GM19395 (cell line): ENCODE measurements at regions not wholly inside any gene's neighbourhood (a gene's known extent, or its start where the extent isn't known, plus 50 kb on each side); places are given as distances from the start of the nearest gene placed in this dataset.

Source experiments
- ATAC-seq: cut with Tn5 transposase; IDR thresholded peaks from one replicate; pipeline ENCODE4 v1.9.1; 2021; ENCODE audit warnings: mild to moderate bottlenecking, moderate library complexity; ENCODE audit not compliant: unreplicated experiment

DNA sequence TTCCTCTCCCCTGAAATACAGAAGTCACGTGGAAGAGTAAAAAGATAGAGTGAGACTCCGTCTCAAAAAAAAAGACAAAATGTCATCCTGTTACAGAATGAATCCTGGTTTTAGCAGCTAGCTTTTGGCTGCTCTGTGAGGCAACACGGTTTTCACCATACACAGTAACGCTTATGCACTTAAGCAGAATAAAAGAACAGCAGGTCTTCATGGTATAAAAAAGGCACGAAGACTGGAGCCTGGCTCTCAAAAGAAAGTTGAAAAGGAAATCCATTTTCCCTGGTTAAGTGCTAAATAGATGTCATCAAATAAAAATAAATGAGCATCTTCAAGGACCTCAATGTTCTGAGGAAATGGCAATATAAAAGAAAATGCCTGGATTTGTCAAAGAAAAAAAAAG, 444.1 kb downstream of the IPO8 start:
- ATAC-seq: no peak

DNA sequence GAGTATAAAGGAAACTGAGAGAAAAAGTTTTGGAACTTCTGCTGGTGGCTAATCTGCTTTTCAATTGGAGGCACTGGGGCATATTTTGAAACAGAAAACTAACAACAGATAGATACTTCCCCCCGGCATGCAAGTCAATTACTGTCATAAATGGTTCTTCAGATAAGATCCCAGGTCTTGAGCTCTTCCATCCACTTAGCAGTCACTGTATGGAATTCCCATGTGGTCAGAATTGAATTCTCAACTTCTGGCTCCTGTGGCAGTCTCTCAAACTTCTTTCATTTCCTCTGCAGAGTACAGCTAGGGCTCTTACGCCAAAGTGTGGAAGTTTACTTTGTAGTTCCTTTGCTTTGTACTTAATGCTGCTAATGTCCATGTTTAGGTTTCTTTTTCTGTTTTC, 452.2 kb downstream of the IPO8 start:
- no peak for ATAC-seq

DNA sequence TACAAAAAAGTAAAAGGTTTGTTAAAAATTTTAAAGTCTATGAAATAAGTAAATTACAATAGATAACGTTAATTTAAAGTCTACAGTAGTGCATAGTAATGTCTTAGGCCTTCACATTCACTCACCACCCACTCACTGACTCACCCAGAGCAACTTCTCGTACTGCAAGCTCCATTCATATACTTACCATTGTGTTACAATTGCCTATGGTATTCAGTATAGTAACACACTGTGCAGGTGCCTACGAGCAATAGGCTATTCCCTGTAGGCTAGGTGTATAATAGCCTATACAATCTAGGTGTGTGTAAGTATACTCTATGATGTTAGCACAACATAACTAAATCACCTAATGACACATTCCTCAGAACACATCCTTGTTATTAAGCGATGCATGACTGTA, 435.3 kb upstream of the TMTC1 start:
- ATAC-seq: no peak

DNA sequence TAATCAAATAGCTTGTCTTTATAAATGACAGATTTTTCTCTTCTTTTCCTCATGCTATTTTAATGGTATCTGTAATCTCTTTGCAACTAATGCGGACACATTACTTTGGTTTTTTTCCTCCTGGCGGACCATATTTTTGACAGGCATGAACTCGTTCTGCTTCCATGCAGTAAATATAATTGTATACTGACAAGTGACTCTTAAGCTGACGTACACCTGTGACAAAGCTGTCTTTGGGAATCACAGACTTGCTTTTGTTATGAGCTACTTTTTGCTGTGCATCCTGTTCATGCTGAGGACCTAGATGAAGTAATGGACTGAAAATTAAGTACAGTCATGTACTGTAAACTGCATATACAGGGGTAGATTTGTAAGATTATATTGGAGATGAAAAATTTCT, 434.3 kb upstream of the TMTC1 start:
- no peak for ATAC-seq

DNA sequence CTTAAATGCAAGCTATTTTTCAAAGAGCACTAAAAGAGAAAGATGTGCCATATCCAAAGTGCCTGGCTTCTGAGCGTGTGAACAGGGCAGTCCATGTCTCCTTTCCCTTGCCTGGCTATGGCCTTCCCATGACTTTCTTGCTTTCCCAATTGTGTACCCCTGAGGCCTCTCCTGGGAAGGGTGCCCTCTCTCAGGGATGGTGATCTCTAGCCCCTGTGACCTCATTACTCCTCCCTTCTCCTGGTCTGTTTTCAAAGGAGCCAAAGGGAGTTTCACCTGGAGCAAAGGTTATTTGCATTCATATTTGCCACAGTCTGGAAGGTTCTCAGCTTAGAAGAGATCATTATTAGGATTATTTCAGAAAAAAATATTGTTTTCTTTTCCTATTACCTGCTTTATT, 429.4 kb upstream of the TMTC1 start:
- no peak for ATAC-seq

DNA sequence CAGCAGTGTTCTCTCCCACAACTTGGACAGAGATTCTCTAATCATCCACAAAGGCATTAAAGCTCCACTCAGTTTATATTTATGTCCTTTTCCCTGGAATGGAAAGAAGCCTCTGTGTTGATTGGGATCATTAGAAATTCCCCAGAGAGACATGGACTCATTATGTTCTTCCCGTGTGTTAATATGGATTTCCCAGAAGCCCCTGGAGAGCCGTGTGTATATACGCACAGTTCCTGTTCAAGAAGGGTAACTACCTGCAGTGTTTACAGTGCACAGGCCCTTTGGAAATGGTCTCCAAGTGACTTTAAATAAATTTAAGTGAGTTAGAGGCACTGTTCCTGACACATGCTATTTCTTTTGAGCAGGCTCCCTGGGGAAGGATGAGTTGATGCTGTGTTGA, 428.0 kb upstream of the TMTC1 start:
- no peak for ATAC-seq

DNA sequence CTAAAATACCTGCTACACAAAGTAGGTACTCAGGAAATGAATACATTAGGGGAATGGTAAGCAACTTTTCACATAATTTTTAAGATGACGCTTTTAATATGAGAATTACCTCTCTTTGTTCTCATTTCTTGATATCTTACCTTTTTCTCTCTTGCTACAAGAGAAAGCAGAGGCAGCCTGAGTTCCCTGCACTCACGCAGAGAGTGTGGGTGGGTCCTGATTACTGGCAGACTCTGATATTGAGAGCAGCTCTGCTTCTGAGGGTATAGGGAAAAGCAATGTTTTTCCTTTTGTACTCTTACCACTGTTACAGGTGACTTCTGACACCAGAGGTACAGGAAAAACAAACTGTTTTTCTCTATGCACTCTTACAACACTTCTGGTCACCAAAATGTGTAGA, 420.2 kb upstream of the TMTC1 start:
- no peak for ATAC-seq

DNA sequence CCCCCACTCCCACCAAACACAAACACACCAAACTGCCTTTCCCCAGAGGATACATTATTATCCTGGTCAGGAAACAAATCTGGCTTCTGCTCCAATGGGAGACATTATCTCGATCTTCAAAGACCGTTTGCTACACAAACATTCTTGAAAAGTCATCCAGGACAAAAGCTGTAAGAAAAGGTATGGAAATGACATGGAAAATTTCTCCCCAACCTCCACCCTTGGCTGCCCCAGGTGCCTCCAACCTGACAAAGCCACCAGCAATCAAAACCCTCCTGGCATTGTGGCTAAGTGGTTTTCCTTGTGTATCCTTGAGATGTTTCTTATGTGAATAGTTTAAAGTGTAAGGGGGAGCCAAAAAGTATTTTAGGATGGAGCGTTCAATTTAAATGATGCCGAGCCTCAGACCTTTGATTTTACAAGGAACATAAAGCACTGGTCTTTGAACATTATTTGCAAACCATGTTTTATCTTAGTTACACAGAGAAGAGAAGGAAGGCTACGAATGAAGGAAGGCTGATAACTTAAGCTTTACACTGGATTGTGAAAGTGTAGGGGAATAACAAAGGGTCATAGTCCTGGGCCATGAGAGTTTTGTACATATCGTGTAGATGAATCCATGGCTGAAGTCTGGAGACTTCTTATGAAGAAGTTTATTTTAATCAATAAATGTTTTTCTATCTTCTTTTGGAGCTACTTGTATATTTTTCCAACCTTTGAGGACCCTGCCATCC, 418.9 kb upstream of the TMTC1 start:
- ATAC-seq: no peak

DNA sequence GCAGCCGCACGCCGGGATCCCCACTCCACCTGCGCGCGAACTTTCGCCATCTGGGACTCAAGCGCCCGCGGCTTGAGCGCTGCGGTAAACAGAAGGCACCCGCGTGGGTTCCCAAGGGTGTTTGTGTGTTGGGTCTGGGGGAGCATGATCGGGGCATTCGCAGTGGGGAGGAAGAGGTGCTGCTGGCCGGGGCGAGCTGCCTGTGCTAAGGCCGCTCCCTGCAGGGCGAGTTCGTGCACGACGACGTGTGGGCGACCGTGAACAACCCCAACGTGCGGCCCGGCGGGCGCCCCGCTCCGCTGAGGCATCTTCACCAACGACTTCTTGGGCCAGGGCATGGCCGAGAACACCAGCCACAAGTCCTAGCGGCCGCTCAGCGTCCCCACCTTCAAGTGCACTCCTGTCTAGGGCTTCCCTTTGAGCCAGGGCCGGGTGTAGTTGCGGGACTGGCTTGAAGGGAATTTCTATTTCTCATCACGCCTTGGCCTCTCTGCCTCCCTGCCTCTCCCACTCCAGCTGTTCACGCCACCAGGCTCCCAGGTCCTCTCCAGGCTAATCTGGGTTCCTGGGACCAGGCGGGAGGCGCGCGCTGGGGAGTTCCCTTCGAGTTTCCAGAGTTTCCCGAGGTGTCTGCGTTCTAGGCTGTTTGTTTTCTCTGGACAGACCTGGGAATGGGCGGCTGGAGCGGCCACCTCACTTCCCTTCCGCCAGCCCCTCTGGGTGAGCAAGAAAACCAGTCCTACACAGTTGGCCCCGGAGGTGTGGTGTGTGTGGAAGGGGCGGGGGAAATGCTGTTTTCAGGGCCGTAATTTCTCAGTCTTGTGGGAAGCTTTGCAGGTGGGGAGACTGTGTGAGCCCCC, 417.8 kb upstream of the TMTC1 start:
- ATAC-seq: no peak

DNA sequence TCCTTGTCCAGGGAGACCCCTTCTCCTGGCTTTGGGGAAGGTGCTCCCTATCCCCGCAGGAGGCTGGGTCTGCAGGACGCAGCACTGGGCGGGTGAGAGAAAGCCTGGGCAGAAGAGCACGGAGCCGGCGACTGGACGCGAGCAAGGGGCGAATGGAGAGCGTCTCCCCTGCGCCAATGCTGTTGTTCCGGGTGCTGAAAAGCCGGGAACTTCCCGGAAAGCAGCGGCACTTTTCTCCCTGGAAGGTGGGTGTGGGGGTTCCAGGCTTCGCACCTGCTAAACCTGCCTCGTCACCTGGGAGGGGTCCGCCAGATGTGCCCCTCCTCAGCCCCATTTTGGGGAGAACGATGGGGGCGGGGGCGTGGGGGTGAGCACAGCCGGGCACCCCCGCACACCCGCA, 417.1 kb upstream of the TMTC1 start:
- no peak for ATAC-seq

DNA sequence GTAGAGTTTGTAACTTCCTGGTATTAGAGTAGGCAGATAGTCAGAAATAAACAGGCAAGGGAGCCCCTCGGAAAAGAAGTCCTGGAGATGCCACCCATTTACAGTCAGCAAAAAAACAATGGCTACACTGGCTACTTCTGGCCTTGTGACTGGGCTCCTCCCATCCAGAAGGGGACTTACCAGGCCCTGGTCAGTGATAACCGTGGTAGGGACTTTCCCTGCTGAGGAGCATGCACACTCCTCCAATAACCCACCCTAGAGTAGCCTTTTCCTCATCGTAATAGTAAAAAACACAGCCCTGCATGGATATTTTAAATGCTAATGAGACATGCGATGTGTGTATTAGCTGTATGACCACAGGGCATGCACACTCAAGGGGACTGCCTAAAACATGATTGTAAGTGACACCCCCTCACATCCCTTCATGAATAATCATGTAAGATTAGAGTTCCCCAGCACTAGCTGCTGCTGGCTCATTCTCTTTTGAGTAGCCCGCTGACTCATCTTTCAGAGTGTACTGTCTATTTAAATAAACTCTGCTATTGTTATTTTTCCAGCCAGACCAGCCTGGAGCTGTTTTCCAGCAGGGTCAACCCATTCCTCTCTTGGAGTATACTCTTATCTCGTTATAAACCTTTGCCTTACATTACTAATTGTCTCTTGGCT, 413.8 kb upstream of the TMTC1 start:
- no peak for ATAC-seq

DNA sequence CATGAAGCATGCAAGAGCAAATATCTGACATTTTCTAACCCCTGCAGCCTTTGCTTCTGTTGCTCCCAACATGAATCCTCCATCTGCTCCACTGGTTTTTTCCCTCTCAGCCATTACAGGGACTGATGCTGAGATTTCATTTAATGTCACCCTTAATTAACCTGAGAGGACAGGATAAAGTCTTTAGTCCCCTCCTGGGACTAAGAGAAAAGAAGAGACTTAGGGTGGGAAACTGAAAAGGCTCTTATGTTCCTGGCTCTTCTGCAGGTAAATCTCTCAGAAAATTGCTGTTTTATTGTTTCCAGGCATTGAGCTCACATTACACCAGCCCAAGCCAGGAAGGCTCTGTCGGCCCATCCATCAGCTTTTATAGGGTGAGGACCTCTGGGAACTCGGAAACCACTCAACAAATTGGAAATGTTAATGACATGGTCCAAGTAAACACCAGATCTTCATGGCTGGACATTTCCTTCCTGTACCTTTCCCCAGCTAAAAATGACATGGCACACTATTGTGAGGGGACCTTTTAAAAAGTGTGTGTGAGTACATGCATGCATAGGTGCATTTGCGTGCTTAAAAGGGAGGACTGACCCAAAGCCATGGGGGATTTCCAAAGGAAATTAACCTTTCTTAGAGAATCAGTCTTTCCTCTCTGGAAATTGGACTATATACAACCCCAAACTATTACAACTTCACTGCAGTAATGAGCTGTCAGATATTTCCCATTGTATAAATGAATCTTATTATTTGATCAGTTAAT, 408.1 kb upstream of the TMTC1 start:
- no peak for ATAC-seq

DNA sequence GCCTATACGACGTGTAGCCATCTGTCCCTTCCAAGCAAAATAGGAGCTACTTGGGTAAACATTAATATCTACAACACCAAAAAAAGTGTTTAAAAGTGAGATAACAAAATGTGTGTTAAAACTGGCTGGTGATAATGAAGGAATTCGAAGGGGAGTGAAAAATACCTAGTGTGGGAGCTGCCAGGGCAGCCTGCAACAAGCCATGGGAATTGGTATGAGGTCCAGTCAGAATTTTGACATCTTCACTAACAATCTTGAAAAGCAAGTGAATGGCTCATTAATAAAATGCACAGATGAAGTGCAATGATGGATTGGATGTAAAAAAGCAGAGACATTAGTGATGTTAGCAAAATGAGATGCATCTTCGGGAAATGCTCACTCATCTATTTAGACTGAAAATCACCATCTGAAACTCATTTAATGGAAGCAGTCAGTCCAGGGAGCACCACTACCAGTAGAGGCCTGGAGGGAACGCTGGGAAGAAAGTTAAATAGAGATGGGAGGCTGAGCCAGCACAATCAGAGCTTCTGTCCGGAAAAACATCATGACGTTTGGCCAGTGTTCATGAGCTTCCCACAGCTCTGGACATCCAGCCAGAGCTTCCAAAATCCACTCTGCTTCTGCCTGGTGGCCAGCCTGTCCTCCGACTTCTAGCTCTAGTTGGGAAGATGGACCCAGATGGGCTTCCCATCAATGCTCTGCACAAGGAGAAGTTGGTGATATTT, 405.0 kb upstream of the TMTC1 start:
- no peak for ATAC-seq

DNA sequence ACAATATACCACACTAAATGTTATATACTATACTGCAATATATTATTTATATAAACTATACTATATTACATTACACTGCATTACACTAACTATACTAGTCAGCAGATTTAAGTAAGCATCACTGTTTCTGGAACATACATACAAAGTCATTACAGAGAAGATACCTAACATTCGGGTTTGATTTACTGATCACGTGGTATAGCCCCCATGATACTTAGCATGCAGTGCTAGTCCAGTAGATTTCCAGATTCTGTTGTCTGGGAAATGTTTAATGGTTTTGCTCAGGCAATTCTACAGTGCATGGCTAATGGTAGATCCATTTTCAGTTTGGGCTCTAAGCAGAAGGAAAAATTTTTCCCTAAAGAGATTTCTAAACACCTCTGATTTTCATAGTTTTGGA, 403.7 kb upstream of the TMTC1 start:
- no peak for ATAC-seq

DNA sequence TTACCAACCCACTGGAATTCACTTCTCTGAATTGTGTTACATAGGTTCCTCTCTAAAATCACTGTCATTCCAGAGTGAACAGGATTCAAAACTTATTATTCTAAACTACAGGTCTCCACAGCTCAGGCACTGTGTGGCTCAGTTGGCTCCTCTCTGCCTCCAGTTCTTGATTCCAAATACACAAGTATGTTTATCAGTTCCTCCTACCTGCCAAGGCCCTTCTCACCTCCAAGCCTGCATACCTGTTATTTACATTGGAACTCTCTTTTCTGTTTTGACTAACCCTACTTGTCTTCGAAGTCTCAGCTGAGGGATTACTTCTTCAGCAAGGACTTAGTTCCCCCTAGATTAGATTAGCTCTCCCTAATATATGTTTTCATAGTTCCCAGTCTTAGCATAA, 397.6 kb upstream of the TMTC1 start:
- no peak for ATAC-seq

DNA sequence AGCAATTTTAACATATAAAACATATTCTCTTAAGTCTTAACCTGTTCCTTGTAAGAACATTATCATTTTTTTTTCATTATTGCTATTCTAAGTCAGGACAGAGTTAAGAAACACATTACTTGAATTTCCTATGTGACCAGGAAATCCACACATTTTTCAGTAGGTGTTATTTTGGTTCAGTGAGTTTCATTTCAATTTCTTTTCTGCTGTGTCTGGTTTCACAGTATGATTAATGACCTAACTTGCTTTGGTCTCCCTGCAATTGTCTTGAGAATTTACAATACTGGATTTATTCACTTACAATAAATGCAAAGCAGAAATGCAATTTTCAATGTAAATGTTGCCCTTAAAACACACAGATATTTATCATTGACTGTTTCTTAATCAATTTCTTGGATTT, 396.9 kb upstream of the TMTC1 start:
- ATAC-seq: no peak

DNA sequence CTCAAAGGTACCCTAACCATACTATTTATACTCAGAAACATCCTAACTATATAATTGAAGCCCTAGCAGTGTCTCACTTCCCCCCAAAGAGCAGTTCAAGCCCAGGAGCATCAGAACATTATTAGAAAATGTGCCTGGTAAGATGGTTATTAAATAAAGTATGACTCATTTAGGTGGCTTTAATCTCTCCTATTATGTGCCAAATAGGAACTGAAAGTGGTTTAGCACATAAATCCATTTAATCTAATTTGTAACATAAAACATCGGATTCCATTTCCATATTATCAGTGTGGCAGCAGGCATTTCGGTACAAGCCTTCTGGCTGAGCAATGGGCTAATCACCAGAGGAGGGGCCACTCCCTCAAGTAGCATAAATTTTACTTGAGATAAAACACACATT, 395.2 kb upstream of the TMTC1 start:
- no peak for ATAC-seq

DNA sequence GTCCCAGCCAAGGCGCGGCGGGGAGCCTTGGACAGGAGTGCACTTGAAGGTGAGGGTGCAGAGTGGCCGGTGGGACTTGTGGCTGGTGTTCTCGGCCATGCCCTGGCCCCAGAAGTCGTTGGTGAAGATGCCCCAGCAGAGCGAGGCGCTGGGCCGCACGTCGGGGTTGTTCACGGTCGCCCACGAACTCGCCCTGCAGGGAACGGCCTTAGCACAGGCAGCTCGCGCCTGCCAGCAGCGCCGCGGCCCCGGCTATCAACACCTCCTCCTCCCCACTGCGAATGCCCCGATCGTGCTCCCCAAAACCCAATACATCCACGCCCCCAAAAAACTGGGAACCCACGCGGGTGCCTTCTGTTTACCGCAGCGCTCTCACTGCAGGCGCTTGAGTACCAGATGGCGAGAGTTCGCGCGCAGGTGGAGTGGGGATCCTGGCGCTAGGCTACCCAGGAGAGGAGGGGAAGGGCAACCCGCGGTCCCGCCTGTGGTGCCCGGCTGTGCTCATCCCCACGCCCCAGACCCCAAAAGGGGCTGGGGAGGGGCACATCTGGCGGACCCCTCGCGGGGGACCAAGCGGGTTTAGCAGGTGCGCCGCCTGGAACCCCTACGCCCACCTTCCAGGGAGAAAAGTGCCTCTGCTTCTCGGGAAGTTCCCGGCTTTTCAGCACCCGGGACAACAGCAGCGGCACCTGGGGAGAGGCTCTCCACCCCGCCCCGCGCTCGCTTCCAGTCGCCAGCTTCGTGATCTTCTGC, 386.3 kb upstream of the TMTC1 start:
- no peak for ATAC-seq

DNA sequence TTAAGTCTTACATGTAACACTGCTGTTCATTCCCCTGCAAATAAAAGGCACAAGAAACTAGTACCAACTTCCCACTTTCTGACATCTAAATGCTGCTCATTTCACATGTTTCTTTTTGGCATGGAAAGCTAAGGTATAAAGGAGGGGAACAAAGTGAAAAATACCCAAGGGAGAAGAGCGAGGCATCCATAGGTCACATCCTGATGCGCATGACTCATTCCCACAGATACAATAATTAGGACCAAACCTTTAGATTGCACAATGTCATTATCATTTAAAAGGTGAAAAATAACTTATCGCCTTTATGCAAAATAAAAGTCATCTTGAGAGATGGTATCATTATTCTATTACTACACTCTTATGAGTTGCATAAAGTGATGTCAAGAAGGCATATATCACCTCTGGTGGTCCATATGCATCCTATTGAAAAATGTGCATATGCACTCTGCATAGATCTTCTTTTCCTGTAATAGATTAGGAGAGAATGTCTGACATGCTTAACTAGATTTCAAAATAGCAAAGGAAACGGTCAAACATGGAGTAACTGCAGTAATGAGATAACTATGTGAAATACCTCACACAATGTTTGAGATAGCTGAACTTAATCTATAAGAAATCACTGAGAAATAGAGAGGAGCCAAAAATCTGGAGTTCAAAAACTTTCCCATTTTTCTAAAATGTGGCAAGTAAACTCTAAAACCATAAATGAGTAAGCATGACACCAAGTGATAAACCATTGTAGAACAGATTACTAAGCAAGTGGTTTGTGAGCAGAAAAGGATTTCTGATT, 382.5 kb upstream of the TMTC1 start:
- no peak for ATAC-seq
